ENCODE measurements at regions not wholly inside any gene's neighbourhood (a gene's known extent, or its start where the extent isn't known, plus 50 kb on each side); places are given as distances from the start of the nearest gene placed in this dataset.
"Not testable (repeated sequence)": the region's sequence is repeated elsewhere in the genome, so short reads cannot be mapped to it uniquely, and the experiment has no call there.

DNA sequence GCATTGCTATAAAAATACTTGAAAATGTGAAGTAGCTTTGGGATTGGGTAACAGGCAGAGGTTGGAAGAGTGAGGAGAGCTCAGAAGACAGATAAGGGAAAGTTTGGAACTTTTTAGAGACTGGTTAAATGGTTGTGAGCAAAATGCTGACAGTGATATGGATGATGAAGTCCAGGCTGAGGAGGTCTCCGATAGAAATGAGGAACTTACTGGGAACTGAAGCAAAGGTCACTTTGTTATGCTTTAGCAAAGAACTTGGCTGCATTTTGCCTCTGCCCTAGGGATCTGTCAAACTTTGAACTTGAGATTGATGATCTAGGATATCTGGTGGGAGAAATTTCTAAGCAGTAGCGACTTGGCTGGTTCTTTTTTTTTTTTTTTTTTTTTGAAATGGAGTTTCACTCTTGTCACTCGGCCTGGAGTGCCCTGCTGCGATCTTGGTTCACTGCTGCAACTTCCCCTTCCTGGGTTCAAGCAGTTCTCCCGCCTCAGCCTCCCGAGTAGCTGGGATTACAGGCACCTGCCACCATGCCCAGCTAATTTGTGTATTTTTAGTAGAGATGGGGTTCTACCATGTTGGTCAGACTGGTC lies 998.9 kb downstream of the TLE1 start:
- DNase-seq: no peak

DNA sequence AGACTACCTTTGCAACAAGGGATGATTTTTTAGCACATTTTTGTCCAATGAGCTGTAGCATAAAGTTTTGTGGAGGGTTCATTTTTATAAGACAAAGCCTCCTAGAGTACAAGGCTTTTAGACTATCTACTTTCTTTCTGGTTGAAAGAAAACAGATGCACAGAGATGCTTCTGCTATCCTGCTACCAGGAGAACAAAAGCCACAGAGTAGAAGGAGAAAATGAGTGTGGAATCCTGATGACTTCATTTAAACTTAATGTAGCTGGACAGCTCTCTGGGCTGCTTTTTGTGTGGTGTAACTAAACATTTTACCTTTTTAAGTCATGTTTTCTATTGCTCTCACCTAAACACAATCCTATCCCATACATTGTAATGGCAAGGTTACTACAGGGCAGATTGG lies 1009.4 kb downstream of the TLE1 start:
- DNase-seq: no peak

DNA sequence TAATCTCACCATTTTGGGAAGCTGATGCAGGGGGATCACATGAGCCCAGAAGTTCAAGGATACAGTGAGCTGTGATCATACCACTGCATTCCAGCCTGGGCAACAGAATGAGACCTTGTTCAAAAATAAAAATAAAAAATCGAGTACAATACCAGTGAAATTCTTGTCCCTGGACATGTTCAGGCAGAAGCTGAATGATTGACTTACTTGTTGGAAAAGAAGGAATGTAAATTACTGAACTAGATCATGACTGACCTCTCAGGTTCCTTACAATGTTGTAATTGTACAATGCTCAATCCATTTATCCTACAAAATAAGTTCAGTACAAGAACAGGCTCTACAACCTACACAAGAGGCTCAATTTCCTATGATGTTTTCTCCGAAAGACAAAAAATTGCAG lies 1010.4 kb downstream of the TLE1 start:
- DNase-seq: no peak

DNA sequence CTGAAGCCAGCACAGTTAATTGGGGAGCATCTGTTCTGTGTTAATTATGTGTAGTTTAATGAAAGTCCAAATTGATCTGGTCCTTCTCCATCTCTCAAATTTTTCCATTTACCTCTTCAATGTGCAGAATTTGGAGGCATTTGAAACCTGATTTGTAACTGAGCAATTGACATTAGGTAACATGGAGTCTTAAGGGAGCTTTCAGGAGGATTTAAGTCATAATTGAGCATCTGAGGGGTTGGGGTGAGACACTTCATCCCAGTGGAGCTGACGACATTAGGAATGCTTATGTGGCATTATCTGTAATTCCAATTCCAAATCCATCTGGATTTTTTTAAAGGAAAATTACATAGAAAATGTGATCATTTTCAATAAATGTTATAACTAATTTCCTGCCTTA lies 1015.9 kb downstream of the TLE1 start:
- no peak for DNase-seq

DNA sequence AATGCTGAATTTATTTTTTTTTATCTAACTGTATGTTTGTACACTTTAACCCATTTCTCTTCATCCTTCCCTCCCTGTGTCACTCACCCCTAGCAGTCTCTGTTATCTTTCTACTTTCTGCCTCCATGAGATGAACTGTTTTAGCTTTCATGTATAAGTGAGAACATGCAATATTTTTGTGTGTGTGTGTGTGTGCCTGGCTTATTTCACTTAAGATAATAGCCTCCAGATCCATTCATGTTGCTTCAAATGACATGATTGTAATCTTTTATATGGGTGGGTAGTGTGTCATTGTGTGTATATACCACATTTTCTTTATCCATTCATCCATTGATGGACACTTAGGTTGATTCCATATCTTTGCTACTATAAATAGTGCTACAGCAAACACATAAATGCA lies 1023.9 kb downstream of the TLE1 start:
- DNase-seq: no peak

DNA sequence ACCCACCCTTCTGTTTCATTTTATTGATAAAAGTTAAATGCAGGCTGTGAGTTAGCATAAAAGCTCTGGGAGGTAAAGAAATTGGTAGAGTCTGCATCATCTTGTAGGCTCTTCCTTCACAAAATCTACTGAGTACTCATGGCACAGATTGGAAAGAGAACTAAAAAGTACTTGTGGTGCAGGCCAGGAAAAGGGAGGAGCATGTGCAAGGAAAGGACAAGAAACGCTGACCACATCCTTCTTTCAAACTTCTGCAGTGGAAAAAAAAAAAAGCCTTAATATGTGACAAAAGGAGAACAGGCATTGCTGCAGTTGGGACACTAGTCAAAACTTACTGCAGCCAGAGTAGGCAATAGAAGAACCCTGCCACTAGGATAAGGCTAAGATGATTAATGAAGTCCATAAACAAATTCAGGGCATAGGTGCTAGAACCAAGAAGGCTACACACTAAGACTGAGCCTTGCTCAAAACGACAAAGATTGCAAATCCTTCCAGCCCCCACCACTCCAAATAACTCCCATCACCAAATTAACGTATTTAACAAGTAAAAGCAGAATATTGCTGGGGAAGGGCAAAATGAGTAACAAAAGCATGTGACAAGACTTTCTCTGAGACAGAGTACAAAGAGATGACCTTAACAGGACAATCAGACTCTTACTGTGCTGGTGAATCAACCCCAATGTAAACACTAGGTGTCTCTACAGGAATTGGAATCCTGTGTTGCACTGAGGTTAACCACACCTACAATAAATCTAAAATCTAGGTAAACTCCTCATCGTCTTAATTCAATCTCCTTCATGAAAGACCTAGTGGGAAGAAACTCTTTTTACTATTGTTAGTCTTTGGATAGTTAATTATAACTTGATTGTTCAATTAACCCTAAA lies 1024.8 kb downstream of the TLE1 start:
- peak; percentile 51 for DNase-seq

DNA sequence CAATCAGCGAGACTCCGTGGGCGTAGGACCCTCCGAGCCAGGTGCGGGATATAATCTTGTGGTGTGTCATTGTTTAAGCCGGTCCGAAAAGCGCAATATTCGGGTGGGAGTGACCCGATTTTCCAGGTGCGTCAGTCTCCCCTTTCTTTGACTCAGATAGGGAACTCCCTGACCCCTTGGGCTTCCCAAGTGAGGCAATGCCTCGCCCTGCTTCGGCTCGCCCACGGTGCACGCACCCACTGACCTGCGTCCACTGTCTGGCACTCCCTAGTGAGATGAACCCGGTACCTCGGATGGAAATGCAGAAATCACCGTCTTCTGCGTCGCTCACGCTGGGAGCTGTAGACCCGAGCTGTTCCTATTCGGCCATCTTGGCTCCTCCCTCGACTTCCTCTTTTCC lies 1029.6 kb downstream of the TLE1 start:
- not testable (repeated sequence) for DNase-seq

DNA sequence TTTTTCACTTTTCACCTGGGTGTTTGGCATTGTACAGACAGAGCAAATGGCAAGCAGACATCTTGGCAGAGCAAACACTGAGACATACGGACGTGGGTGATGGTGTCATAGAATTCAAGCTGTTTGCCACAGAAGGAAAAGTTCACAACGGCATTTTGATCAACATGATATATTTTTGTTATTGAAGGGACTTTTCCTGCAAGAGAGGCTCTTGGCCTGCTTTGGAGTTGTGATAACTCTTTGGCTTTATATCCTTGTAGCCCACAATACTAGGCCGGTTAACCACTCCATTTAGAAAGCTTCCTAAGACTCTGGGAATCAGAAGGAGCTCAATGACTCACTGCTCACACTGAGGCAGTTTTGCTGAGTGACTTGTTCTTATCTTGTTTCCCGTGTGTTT lies 1038.3 kb downstream of the TLE1 start:
- DNase-seq: no peak

DNA sequence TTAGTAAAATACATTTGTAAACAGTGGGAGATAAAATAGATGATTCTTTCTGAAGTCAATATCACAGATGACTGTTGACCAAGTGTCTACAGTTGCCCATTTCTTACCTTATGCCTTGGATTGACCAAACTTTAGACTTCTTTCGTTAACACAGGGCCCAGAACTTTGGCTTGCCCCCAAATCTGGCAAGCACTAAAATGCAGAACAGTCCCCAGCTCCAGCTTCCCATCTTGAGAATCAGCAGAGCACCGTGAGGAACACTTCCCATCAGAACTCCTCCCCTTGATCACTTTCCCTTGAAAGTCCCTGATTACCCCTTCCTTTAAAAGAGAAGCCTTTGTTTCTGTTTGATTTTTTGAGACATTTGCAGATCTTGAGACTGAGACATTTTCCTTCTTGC lies 1039.9 kb downstream of the TLE1 start:
- DNase-seq: no peak

DNA sequence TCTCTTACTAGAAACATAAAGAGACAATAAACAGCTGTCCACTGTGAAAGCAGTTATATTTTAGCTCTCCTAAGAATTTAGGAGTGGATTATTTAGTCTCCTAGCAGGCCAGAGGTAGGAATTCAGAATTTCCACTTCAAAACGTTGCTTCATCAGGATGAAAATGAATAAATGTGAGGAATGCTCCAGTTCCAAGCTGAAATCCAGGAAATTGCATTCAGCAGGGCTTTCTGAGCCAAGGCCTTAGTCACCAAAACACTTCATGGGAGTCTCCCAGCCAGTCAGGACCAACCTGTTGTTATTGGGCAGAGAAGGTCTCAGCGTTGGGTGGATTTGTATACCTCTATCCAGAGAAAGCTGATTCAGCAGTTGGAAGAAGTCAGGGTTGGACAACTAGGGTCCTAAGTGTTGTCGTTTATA lies 1040.3 kb downstream of the TLE1 start:
- DNase-seq: peak; percentile 3

DNA sequence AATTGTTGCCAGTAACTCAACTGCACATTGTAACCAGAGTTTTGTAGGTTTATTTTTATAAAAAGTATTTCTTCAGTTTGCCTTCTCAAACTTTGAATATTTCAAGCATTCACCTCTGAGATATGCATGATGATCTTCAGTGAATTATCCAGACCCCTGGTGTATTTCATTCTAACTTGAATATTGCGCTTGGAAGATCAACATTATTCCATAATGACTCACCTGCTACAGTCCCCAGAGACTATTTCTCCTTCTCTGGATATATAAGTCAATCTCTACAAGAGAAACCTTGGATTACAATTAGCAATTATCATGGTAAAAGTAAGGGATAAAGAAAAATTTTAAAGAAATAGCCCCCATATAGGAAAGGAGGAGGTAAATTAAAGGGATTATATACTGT lies 1041.0 kb downstream of the TLE1 start:
- DNase-seq: no peak

DNA sequence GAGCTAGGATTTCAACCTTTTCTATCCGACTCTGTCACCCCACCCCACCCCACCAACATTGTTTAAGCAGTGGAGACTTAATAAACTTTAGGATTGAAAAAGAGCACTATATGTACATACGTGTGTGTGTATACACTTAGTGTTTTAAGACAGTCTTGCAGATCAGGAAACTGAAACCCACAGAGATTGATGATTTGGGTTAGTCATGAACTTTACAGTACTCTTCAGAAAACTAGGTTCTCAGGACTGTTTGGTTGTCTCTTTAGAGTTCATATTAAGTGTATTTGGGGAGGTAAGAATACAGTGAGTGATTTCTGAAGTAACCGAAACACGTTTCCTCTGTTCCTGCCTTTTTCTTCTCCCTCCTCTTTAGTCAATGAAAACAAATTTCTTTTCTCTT lies 1043.1 kb downstream of the TLE1 start:
- DNase-seq: no peak

DNA sequence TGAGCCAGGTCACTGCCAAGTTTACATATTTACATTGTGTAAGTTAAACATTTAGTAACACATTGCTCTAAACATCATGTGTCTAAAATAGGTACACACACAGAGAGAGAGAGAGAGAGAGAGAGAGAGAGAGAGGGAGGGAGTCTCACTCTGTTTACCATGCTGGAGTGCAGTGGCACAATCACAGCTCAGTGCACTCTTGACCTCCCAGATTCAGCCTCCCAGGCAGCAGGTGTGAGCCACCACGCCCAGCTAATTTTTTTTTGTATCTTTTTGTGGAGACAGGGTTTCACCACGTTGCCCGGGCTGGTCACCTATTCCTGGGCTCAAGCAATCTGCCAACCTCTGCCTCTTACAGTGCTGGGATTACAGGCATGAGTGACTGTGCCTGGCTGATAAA lies 1045.3 kb downstream of the TLE1 start:
- DNase-seq: peak; percentile 87

DNA sequence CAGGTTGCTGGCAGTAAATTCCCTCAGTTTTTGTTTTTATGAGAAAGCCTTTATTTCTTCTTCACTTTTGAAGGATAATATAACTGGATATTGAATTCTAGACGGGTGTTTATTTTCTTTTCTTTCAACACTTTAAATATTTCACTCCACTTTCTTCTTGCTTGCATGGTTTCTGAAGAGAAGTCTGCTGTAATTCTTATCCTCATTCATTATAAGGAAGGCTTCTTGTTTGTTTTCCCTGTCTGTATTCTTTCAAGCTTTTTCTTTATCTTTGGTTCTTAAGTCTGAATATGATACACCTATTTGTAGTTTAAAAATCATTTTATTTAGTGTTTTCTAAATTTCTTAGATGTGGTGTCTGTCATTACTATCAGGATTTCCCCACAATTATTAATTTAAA lies 1054.3 kb downstream of the TLE1 start:
- peak; percentile 12 for DNase-seq

DNA sequence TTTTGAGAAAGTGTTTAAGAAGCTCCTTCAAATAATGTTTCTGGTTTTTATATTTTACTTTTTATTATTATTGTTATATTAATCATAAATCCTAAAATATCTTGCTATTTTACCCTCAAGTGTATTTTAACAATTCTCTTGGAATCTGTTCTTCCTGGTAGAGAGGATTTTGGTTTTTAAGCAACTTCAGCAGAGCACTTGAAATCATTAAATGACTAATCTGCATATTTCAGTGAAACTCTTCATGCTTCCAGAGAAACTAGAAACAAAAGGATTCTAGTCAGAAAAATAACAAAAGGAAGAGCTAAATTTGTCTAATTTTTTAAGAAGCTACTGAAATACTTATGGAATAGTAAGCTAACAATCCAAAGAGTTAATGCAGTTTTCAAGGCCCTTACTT lies 1057.3 kb downstream of the TLE1 start:
- no peak for DNase-seq

DNA sequence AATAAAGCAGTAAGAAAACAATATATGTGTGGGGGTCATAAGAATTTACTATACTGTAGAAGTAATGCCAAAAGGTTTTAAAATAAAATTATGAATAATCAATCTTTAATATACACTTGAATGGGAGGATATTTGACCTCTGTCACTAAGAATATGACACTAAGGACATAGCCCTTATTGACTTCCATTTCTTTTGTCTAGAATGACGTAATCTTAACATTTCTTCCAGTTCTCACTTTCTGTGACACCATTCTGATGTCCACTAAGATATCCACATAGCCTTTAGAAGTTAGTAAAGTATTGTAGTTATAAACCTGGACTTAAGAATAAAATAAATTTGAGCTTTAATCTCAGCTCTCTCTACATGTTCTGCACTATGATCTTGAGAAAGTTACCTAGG lies 1050.7 kb downstream of the TLE4 start:
- DNase-seq: no peak

DNA sequence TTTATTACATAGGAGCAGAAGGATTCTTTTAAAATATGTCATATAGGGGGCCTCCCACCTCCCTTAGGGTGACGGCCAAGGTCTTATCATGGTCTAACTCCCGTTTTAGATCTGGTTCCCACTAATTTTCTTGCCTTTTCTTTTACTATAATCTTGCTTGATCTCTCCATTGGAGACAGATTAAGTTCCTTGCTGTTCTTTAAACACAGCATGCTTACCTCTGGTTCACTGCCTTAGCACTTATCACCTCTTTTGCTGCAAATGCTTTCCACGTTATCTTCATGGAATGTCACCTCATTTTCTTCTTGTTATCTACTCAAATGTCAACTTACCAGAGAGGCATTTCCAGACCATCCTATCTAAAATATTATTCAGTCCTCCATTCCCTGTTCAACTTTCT lies 1047.6 kb downstream of the TLE4 start:
- DNase-seq: no peak

DNA sequence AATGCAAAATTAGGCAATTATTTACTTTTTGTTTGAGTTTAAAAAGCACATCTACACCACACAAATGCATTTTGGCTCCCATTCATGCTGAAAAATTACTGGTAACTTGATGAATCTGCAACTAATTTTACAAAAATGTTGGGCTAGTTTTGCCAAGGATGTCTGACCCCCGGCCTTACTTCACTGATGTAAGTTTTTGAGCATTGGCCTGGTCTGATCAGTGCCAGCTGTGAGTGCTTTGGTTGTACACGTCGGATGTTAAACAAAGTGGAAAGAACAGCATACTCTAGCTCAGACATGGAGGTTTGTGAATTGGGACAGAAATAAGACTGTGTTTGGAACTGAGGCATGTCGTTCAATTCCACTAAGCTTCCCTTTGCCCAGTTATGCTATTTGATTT lies 1044.2 kb downstream of the TLE4 start:
- DNase-seq: no peak

DNA sequence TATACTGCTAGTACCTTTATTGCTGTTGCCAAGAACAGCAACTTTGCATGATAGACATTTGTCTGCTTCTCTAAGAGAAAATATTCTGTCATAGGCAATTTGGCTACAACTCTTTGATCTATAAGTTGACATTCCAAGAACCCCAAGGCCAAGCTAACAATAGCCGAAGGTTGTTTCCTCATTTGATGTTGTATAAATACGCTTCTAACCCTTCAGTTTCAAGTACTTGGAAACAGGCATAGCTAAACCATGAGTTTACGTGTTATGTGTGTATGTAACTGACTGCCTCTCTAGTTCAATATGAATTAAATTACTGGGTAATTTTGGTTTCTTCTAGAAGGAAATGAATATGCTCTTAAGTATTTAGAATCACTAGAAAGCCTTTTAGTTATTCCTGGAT lies 1034.0 kb downstream of the TLE4 start:
- DNase-seq: peak; percentile 40

DNA sequence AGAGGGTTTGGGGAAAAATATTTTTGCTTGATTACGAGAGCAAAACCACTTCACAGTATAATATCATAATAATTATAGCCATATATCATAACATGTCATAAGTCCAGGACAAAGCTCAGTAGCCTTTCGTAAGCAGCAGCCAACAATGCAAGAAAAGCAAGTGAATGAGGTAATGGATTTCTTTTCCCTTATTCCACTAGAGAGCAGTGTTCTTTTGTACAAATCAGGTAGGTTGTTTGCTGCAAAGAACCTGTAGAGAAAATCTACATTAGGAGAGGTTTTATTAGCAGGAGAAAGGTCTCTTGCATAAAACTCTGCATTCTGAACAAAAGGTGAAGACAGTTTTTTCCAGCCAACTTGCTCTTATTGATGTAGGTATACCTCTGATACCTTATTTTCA lies 1033.4 kb downstream of the TLE4 start:
- DNase-seq: peak; percentile 67

DNA sequence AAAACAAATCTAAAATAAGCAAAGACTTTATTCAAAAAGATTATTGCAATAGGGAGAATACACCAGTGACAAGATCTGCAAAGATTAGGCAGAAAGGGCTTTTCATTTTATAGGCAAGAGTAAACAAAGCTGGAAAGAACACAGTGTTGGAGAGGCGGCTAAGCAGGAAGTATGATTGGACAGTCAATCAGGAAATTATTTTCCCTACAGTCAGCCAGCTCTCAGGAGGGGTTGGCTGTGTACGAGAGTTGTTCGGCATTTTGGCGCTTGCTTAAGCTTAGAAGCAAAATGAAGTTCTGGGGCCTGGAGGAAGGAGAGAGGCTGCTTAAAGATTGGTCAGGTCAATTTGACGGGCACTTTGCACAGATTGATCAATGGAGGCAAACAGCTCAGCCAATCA lies 1030.5 kb downstream of the TLE4 start:
- no peak for DNase-seq

DNA sequence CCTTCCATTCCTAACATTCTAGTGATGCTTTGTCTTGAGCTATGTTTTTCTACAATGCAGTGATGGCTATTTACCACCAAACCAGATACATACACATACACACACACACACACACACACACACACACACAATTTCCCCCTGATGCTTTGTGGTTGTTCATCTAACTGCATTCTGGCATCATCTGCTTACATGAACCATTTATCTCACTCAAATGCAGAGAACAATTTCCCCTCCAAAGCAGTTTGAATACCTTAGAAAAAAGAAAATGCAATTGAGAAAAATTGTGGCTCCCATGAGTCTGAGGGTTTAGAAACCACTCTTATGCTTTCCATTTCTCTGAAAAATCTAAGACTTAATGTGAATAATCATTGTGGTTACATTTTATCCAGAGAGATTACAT lies 1024.8 kb downstream of the TLE4 start:
- no peak for DNase-seq

DNA sequence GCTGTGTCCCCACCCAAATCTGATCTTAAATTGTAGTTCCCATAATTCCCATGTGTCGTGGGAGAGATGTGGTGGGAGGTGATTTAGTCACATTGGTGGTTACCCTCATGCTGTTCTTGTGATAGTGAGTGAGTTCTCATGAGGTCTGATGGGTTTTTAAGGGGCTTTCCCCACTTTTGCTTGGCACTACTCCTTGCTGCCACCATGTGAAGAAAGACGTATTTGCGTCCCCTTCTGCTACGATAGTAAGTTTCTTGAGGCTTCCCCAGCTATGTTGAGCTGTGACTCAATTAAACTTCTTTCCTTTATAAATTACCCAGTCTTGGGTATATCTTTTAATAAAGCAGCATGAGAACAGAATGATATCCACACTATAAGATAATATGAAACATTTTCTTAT lies 1023.4 kb downstream of the TLE4 start:
- DNase-seq: no peak

DNA sequence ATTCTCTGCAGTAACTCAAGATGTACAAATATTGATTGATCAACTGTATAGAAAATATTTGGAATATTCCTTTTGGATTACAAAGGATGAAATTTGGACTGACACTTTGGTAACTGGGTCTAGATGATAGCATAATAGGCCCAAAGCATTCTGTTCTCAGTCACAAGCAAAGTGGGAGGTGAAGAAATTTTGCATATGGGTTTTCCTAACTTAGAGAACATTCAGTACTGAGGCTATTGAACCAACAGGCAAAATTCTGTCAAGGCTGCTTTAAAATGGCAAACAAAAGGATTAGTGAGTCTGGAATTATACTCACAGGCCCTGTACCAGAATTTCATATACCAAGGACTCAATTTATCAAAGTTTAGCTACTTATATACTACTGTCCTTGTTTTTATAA lies 1020.6 kb downstream of the TLE4 start:
- no peak for DNase-seq

DNA sequence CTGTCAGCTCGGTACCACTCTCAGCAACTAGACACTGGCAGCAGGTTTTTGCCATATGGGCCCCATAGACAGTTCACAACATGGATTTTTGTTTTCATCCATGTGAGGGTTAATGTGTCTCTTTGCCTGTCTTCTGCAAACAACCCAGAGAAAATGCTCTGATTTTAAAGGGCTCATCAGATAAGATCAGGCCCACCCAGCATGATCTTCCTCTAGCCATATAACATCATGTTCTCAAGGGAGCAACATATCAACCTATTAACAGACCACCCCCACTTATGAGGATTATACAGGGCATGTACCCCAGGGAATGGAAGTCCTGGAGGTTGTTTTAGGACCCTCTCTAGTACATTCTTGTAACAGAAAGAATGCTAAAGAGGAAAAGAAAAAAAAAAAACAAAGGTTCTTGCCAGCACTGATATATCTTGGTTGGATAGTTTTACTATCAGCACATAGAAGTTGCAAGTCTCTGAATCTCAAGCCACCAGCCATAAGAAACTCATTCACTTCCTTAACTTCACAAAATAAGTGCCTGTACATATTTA lies 1015.1 kb downstream of the TLE4 start:
- DNase-seq: no peak
